Erythroblast (primary cell): ENCODE measurements at regions not wholly inside any gene's neighbourhood (a gene's known extent, or its start where the extent isn't known, plus 50 kb on each side); places are given as distances from the start of the nearest gene placed in this dataset.

Source experiments
- GATA1 ChIP-seq: IDR thresholded peaks from 2 replicates; pipeline ENCODE4 v1.6.1; 2011; ENCODE audit warnings: low read depth, mild to moderate bottlenecking, control low read depth, low read length, moderate library complexity
- POLR2A ChIP-seq: IDR thresholded peaks from 2 replicates; pipeline ENCODE4 v1.6.1; 2011; ENCODE audit warnings: mild to moderate bottlenecking, low read length

DNA sequence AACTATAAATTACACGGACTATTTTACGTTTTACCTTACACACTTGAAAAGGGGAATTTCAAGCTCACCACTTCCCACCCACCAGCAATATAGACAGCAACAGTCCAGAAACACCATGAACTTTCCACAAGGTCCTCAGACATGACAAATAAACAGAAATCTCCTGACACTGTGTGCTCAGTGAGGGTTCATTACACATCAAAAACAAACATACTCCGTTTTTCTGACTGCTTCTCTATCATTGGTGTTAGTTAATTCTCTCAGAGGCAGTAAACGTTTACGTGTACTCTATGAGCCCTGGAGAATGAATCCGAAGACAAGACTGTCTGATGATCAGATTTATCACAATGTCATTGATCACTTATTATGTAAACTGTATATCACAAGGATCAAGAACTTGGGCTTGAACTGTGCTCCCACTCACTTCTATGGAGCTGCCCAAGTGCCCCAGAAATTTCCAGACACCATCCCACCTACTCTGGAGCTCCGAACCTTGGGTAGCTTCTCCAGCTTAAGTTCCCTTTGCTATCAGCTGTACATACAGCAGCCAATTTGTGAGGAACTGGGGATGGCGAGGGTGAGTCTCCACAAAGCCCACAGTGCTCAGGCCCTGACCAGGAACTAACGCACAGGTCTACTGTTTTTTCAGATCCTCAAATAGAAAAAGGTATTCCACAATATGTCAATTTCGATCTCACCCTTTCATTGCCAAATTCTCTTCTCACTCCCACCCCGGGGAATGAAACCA is 86.0 kb downstream of the ALDH8A1 start:
- TF ChIP-seq POLR2A (no peak), GATA1 (no peak)
